ENCODE measurements at regions not wholly inside any gene's neighbourhood (a gene's known extent, or its start where the extent isn't known, plus 50 kb on each side); places are given as distances from the start of the nearest gene placed in this dataset.

DNA sequence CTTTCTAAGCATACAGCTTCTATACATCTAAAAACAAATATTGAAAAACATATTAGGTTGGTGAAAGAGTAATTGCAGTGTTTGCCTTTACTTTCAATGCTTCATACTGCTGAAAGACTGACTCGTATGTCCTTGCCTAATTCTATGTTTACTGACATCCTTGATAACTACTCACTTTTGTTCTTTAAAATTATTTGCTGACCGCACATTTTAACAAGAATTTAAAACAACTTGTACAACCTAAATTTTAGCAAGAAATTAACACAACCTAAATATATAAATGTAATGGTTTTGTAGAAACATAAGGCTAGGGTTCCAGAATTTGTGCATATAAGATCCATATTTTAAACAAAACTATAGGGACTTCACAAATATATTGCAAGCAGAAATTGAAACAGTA is 640.2 kb upstream of the MMS22L start:
- TF ChIP-seq, protein P1, sequence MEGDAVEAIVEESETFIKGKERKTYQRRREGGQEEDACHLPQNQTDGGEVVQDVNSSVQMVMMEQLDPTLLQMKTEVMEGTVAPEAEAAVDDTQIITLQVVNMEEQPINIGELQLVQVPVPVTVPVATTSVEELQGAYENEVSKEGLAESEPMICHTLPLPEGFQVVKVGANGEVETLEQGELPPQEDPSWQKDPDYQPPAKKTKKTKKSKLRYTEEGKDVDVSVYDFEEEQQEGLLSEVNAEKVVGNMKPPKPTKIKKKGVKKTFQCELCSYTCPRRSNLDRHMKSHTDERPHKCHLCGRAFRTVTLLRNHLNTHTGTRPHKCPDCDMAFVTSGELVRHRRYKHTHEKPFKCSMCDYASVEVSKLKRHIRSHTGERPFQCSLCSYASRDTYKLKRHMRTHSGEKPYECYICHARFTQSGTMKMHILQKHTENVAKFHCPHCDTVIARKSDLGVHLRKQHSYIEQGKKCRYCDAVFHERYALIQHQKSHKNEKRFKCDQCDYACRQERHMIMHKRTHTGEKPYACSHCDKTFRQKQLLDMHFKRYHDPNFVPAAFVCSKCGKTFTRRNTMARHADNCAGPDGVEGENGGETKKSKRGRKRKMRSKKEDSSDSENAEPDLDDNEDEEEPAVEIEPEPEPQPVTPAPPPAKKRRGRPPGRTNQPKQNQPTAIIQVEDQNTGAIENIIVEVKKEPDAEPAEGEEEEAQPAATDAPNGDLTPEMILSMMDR (IDR thresholded peaks at IDR 0.05; ENCODE audit: low read depth, low read length, poor library complexity, severe bottlenecking) = no peak
- no peak for TF ChIP-seq EZH2phosphoT487 (IDR thresholded peaks at IDR 0.05; ENCODE audit: borderline replicate concordance, low read length)
